ENCODE measurements at regions not wholly inside any gene's neighbourhood (a gene's known extent, or its start where the extent isn't known, plus 50 kb on each side); places are given as distances from the start of the nearest gene placed in this dataset.

GRCh38 chr17:52389632-52390031 is 231.1 kb upstream of the CA10 start:
- TF ChIP-seq MAX (IDR thresholded peaks at IDR 0.05) (no peak), NFIC (IDR thresholded peaks at IDR 0.05) (no peak), RAD21 (IDR thresholded peaks at IDR 0.05; ENCODE audit: low read depth) (no peak), USF1 (IDR thresholded peaks at IDR 0.05) (no peak), YY1 (IDR thresholded peaks at IDR 0.05; ENCODE audit: low read depth) (no peak), CEBPB (IDR thresholded peaks at IDR 0.05) (no peak), CREB1 (IDR thresholded peaks at IDR 0.05; ENCODE audit: low read depth) (no peak), ZBTB7A (IDR thresholded peaks at IDR 0.05; ENCODE audit: low read depth) (no peak), EGR1 (IDR thresholded peaks at IDR 0.05) (no peak), REST (IDR thresholded peaks at IDR 0.05; ENCODE audit: low read depth) (no peak), TEAD4 (IDR thresholded peaks at IDR 0.05) (no peak), EP300 (IDR thresholded peaks at IDR 0.05; ENCODE audit: borderline replicate concordance) (no peak), TCF12 (IDR thresholded peaks at IDR 0.05; ENCODE audit: low read depth) (no peak), TAF1 (IDR thresholded peaks at IDR 0.05; ENCODE audit: low read depth) (no peak)

GRCh38 chr17:52388941-52389340 is 230.4 kb upstream of the CA10 start:
- TF ChIP-seq TEAD4 (IDR thresholded peaks at IDR 0.05) (no peak), EP300 (IDR thresholded peaks at IDR 0.05; ENCODE audit: borderline replicate concordance) (no peak), ZBTB7A (IDR thresholded peaks at IDR 0.05; ENCODE audit: low read depth) (no peak), FOXM1 (IDR thresholded peaks at IDR 0.05; ENCODE audit: borderline replicate concordance, low read depth) (no peak), MAX (IDR thresholded peaks at IDR 0.05) (no peak), YY1 (IDR thresholded peaks at IDR 0.05; ENCODE audit: low read depth) (no peak), NFIC (IDR thresholded peaks at IDR 0.05) (no peak), CREB1 (IDR thresholded peaks at IDR 0.05; ENCODE audit: low read depth) (no peak), EGR1 (IDR thresholded peaks at IDR 0.05) (no peak), CEBPB (IDR thresholded peaks at IDR 0.05) (no peak), TCF12 (IDR thresholded peaks at IDR 0.05; ENCODE audit: low read depth) (no peak), TAF1 (IDR thresholded peaks at IDR 0.05; ENCODE audit: low read depth) (no peak)

GRCh38 chr17:52384695-52385094 is 226.2 kb upstream of the CA10 start:
- TF ChIP-seq NFIC (IDR thresholded peaks at IDR 0.05) (no peak), USF1 (IDR thresholded peaks at IDR 0.05) (no peak), TAF1 (IDR thresholded peaks at IDR 0.05; ENCODE audit: low read depth) (no peak), YY1 (IDR thresholded peaks at IDR 0.05; ENCODE audit: low read depth) (no peak), EGR1 (IDR thresholded peaks at IDR 0.05) (no peak)

GRCh38 chr17:52383493-52384100 is 225.1 kb upstream of the CA10 start:
- peak; percentile 41 for TF ChIP-seq RAD21 (IDR thresholded peaks at IDR 0.05; ENCODE audit: low read depth)
- TF ChIP-seq TAF1 (IDR thresholded peaks at IDR 0.05; ENCODE audit: low read depth): no peak
- TF ChIP-seq ZBTB7A (IDR thresholded peaks at IDR 0.05; ENCODE audit: low read depth): no peak
- TF ChIP-seq TEAD4 (IDR thresholded peaks at IDR 0.05): no peak
- no peak for TF ChIP-seq NFIC (IDR thresholded peaks at IDR 0.05)

GRCh38 chr17:52378860-52379259 is 220.3 kb upstream of the CA10 start:
- TF ChIP-seq YY1 (IDR thresholded peaks at IDR 0.05; ENCODE audit: low read depth): no peak
- no peak for TF ChIP-seq EGR1 (IDR thresholded peaks at IDR 0.05)
- TF ChIP-seq EP300 (IDR thresholded peaks at IDR 0.05; ENCODE audit: borderline replicate concordance): no peak
- TF ChIP-seq TCF12 (IDR thresholded peaks at IDR 0.05; ENCODE audit: low read depth): no peak
- no peak for TF ChIP-seq TAF1 (IDR thresholded peaks at IDR 0.05; ENCODE audit: low read depth)
- TF ChIP-seq RAD21 (IDR thresholded peaks at IDR 0.05; ENCODE audit: low read depth): no peak
- TF ChIP-seq ZBTB7A (IDR thresholded peaks at IDR 0.05; ENCODE audit: low read depth): no peak
- no peak for TF ChIP-seq CEBPB (IDR thresholded peaks at IDR 0.05)
- TF ChIP-seq TEAD4 (IDR thresholded peaks at IDR 0.05): no peak
- TF ChIP-seq MAX (IDR thresholded peaks at IDR 0.05): no peak

- TF ChIP-seq FOXM1 (IDR thresholded peaks at IDR 0.05; ENCODE audit: borderline replicate concordance, low read depth) (no peak), YY1 (IDR thresholded peaks at IDR 0.05; ENCODE audit: low read depth) (no peak), EP300 (IDR thresholded peaks at IDR 0.05; ENCODE audit: borderline replicate concordance) (no peak), TAF1 (IDR thresholded peaks at IDR 0.05; ENCODE audit: low read depth) (no peak), TEAD4 (IDR thresholded peaks at IDR 0.05) (no peak), NFIC (IDR thresholded peaks at IDR 0.05) (no peak), REST (IDR thresholded peaks at IDR 0.05; ENCODE audit: low read depth) (no peak), ZBTB7A (IDR thresholded peaks at IDR 0.05; ENCODE audit: low read depth) (no peak), TCF12 (IDR thresholded peaks at IDR 0.05; ENCODE audit: low read depth) (no peak), EGR1 (IDR thresholded peaks at IDR 0.05) (no peak), CEBPB (IDR thresholded peaks at IDR 0.05) (no peak), USF1 (IDR thresholded peaks at IDR 0.05) (no peak), RAD21 (IDR thresholded peaks at IDR 0.05; ENCODE audit: low read depth) (no peak), MAX (IDR thresholded peaks at IDR 0.05) (no peak)
Observed at GRCh38 chr17:52376137-52376536, 217.6 kb upstream of the CA10 start.

Measured in Ishikawa (cell line).